Left lung (tissue), 4 donors: ENCODE measurements at regions not wholly inside any gene's neighbourhood (a gene's known extent, or its start where the extent isn't known, plus 50 kb on each side); places are given as distances from the start of the nearest gene placed in this dataset.

Source experiments
- ATAC-seq: fragments of 200-7000 bp; cut with Tn5 transposase; one replicate; pipeline ENCODE4 v1.9.1; 2020; ENCODE audit warnings: moderate library complexity
- DNase-seq, 4 donors: peaks; one replicate each; pipeline ENCODE4 v3.0.0-alpha.2; 2013 to 2020
- H3K27ac ChIP-seq, 2 donors: fragments of 200-600 bp; sonication (generic) in 1 of 2; one replicate each; pipeline versions ENCODE4 v1.5.0 to v1.8.0; 2020 to 2021
- H3K27me3 ChIP-seq, 2 donors: fragments of 200-600 bp; sonication (generic) in 1 of 2; one replicate each; pipeline versions ENCODE4 v1.5.0 to v1.8.0; 2020 to 2021
- H3K36me3 ChIP-seq, 2 donors: fragments of 200-600 bp; sonication (generic) in 1 of 2; one replicate each; pipeline versions ENCODE4 v1.5.0 to v1.8.0; 2020 to 2021
- H3K4me1 ChIP-seq, 2 donors: fragments of 200-600 bp; one replicate each; pipeline ENCODE4 v1.8.0; 2021
- H3K4me3 ChIP-seq, 2 donors: fragments of 200-600 bp; sonication (generic) in 1 of 2; one replicate each; pipeline versions ENCODE4 v1.5.0 to v1.8.0; 2020 to 2021; ENCODE audit warnings: mild to moderate bottlenecking in 1 of 2
- H3K9me3 ChIP-seq, 2 donors: fragments of 200-600 bp; sonication (generic) in 1 of 2; one replicate each; pipeline versions ENCODE4 v1.5.0 to v1.8.0; 2020 to 2021
- CTCF ChIP-seq, 2 donors: fragments of 200-600 bp; sonication (generic) in 1 of 2; IDR thresholded peaks; one replicate each; pipeline versions ENCODE4 v1.5.0 to v1.8.0; 2021; ENCODE audit warnings: antibody characterized with exemption in 2 of 2
- intact Hi-C, 2 donors: fragments of 100-400 bp; cut with DNase I; formaldehyde crosslinking; loops; one replicate each; pipeline versions ENCODE4 v1.11.2 to v1.14.2; 2022
- donor health status: DM: no; HTN: yes; CAD: no.
- donor health status: DM: no; HTN: no; CAD: no.

GRCh38 chr6:149127212-149127611 is 190.3 kb upstream of the TAB2 start:
- DNase-seq = no peak
- peaks cover 6 to 15% of the 10 kb centered on the region in 2 donors for H3K4me1 ChIP-seq
- no peak overlapping the region for H3K27ac ChIP-seq
- H3K27me3 ChIP-seq = no peaks in the 10 kb centered on the region
- intact Hi-C loops = no loop called here
- TF ChIP-seq CTCF (IDR thresholded peaks at IDR 0.05) = no peak
- H3K36me3 ChIP-seq = no peaks in the 10 kb centered on the region
- no peak overlapping the region for H3K4me3 ChIP-seq
- no peaks in the 10 kb centered on the region for H3K9me3 ChIP-seq
- ATAC-seq = no peak

- Histone ChIP-seq H3K27ac (no peak overlapping the region), H3K27me3 (no peaks in the 10 kb centered on the region), H3K4me3 (no peak overlapping the region), H3K36me3 (no peaks in the 10 kb centered on the region), H3K9me3 (no peaks in the 10 kb centered on the region), H3K4me1 (peaks cover 6 to 15% of the 10 kb centered on the region in 2 donors)
- peak in 1 of 4 donors; percentile 40 for DNase-seq
- TF ChIP-seq CTCF (IDR thresholded peaks at IDR 0.05) = no peak
- no peak for ATAC-seq
- intact Hi-C loops = no loop called here
Observed at GRCh38 chr6:149128489-149129145, 188.9 kb upstream of the TAB2 start.

GRCh38 chr6:149129371-149130077 is 188.0 kb upstream of the TAB2 start:
- Histone ChIP-seq H3K9me3 (no peaks in the 10 kb centered on the region), H3K27ac (no peak overlapping the region), H3K27me3 (no peaks in the 10 kb centered on the region), H3K4me1 (peaks cover 6 to 15% of the 10 kb centered on the region in 2 donors), H3K36me3 (no peaks in the 10 kb centered on the region), H3K4me3 (no peak overlapping the region)
- no peak for TF ChIP-seq CTCF (IDR thresholded peaks at IDR 0.05)
- DNase-seq (no peak), ATAC-seq (no peak)
- intact Hi-C loops = no loop called here

GRCh38 chr6:149130090-149130489 is 187.4 kb upstream of the TAB2 start:
- Histone ChIP-seq H3K4me3 (no peak overlapping the region), H3K36me3 (no peaks in the 10 kb centered on the region), H3K9me3 (no peaks in the 10 kb centered on the region), H3K27me3 (no peaks in the 10 kb centered on the region), H3K27ac (no peak overlapping the region), H3K4me1 (peaks cover 6 to 15% of the 10 kb centered on the region in 2 donors)
- ATAC-seq (no peak), DNase-seq (no peak)
- intact Hi-C loops = no loop called here
- TF ChIP-seq CTCF (IDR thresholded peaks at IDR 0.05) = no peak

- Histone ChIP-seq H3K4me1 (peaks cover 6 to 15% of the 10 kb centered on the region in 2 donors), H3K36me3 (no peaks in the 10 kb centered on the region), H3K27me3 (no peaks in the 10 kb centered on the region), H3K4me3 (no peak overlapping the region), H3K27ac (no peak overlapping the region), H3K9me3 (no peaks in the 10 kb centered on the region)
- intact Hi-C loops = no loop called here
- no peak for TF ChIP-seq CTCF (IDR thresholded peaks at IDR 0.05)
- peak; percentile 89 for ATAC-seq
- peak in 1 of 4 donors; percentile 51 for DNase-seq
Observed at GRCh38 chr6:149130508-149130907, 187.0 kb upstream of the TAB2 start.
